PC-9 (cell line): ENCODE measurements at regions not wholly inside any gene's neighbourhood (a gene's known extent, or its start where the extent isn't known, plus 50 kb on each side); places are given as distances from the start of the nearest gene placed in this dataset.

ENCODE experiments used
- EZH2 ChIP-seq: fragments of 200-600 bp; sonication (generic); IDR thresholded peaks from 2 replicates; pipeline ENCODE4 v1.8.0; 2017; ENCODE audit warnings: antibody characterized with exemption, low read depth
- TF ChIP-seq, protein P1 (sequence below): fragments of 200-600 bp; sonication (generic); conservative IDR thresholded peaks from 2 replicates; pipeline ENCODE4 v1.6.1; 2017; ENCODE audit warnings: mixed run types, antibody characterized with exemption, mild to moderate bottlenecking, moderate library complexity

DNA sequence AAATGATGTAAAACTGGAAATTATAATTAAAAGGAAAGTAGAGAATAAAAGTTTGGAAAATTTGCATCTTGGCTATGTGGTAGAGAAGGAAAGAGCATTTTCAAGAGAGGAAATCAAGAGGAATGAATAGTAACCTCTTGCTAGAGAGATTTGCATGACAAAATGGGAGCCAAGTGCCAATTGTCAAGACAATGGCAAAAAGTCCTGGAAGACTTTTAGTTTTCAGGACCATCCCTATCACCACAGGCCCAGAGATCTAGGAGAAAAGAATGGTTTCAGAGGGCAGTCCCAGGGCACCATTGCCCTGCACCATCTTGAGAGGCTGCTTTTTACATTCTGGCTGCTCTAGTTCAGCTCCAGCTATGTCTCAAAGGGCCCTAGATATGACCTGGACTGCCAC is 1427.6 kb downstream of the ZPLD1 start:
- TF ChIP-seq, protein P1, sequence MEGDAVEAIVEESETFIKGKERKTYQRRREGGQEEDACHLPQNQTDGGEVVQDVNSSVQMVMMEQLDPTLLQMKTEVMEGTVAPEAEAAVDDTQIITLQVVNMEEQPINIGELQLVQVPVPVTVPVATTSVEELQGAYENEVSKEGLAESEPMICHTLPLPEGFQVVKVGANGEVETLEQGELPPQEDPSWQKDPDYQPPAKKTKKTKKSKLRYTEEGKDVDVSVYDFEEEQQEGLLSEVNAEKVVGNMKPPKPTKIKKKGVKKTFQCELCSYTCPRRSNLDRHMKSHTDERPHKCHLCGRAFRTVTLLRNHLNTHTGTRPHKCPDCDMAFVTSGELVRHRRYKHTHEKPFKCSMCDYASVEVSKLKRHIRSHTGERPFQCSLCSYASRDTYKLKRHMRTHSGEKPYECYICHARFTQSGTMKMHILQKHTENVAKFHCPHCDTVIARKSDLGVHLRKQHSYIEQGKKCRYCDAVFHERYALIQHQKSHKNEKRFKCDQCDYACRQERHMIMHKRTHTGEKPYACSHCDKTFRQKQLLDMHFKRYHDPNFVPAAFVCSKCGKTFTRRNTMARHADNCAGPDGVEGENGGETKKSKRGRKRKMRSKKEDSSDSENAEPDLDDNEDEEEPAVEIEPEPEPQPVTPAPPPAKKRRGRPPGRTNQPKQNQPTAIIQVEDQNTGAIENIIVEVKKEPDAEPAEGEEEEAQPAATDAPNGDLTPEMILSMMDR: no peak
- TF ChIP-seq EZH2: no peak
